HCT116 (cell line): ENCODE measurements at regions not wholly inside any gene's neighbourhood (a gene's known extent, or its start where the extent isn't known, plus 50 kb on each side); places are given as distances from the start of the nearest gene placed in this dataset.

Experiments used
- ATAC-seq: fragments of 200-7000 bp; cut with Tn5 transposase; 2 replicates; pipeline ENCODE4 v1.9.1; 2020; ENCODE audit warnings: mild to moderate bottlenecking, moderate library complexity
- BruUV-seq: library from RNA; stranded (reverse); fragments of 400-500 nt; replicated peaks from 2 replicates; lab custom pipeline; 2021; lab: Mats Ljungman, UMichigan
- CTCF ChIA-PET: fragments of 300-600 bp; sonication (Branson Sonifier 250); formaldehyde crosslinking; loops from one replicate; lab custom pipeline; 2021; ENCODE audit warnings: antibody characterized with exemption; lab: Charles Lee
- POLR2A ChIA-PET: fragments of 300-600, 350-600 bp; sonication (Branson Sonifier 250); formaldehyde crosslinking; loops from one replicate; lab custom pipeline; 2021; ENCODE audit warnings: antibody characterized with exemption; lab: Charles Lee
- RAD21 ChIA-PET, 2 experiments: fragments of 300-600 bp; sonication (Branson Sonifier 250); formaldehyde crosslinking; loops; one replicate each; lab custom pipeline; 2023; ENCODE audit warnings: low total read pairs in 2 of 2; ENCODE audit not compliant: uncharacterized antibody in 2 of 2, unreplicated experiment in 2 of 2, low non-redundant PET in 1 of 2; lab: Charles Lee
- DNase-seq: peaks from one replicate; pipeline ENCODE4 v3.0.0-alpha.2; 2010; ENCODE audit warnings: low read depth, low spot score
- H2AFZ ChIP-seq: fragments of 200-600 bp; shearing (Covaris generic), sonication (generic); 2 replicates; pipeline ENCODE4 v1.6.1; 2017; ENCODE audit warnings: low read depth, mixed run types, mixed read lengths, antibody characterized with exemption, low read length; ENCODE audit not compliant: poor library complexity, severe bottlenecking
- H3K27ac ChIP-seq: 2 replicates; pipeline ENCODE4 v1.5.1; 2012; ENCODE audit warnings: low read depth, low read length
- H3K27me3 ChIP-seq: fragments of 200-600 bp; sonication (generic); 2 replicates; pipeline ENCODE4 v1.6.1; 2016; ENCODE audit warnings: mixed run types, low read length, mixed read lengths; ENCODE audit not compliant: insufficient read depth
- H3K36me3 ChIP-seq, 2 experiments: fragments of 200-500 bp in 1 of 2; fragments of 200-600 bp in 1 of 2; sonication (Bioruptor generic) in 1 of 2; sonication (generic) in 1 of 2; 2 replicates each; pipeline versions ENCODE4 v1.5.1 to v1.6.1; 2014 to 2016; ENCODE audit warnings: low read length in 2 of 2, inconsistent platforms in 1 of 2, mixed read lengths in 1 of 2, mixed run types in 1 of 2; ENCODE audit not compliant: insufficient read depth in 2 of 2, control insufficient read depth in 1 of 2
- H3K4me1 ChIP-seq, 2 experiments: fragments of 200-600 bp in 1 of 2; sonication (generic) in 1 of 2; 2 replicates each; pipeline versions ENCODE4 v1.5.1 to v1.6.1; 2012 to 2017; ENCODE audit warnings: low read length in 2 of 2, inconsistent platforms in 1 of 2, mild to moderate bottlenecking in 1 of 2, mixed read lengths in 1 of 2, mixed run types in 1 of 2, moderate library complexity in 1 of 2; ENCODE audit not compliant: insufficient read depth in 2 of 2, control insufficient read depth in 1 of 2
- H3K4me2 ChIP-seq: fragments of 200-600 bp; sonication (generic); 2 replicates; pipeline ENCODE4 v1.6.1; 2017; ENCODE audit warnings: mixed run types, low read length, mixed read lengths
- H3K4me3 ChIP-seq, 2 experiments: fragments of 200-600 bp in 1 of 2; sonication (generic) in 1 of 2; replicated peaks in 1 of 2; 2 replicates each; pipeline ENCODE4 v1.5.1; 2011 to 2016; ENCODE audit warnings: low read length in 2 of 2, control low read depth in 1 of 2, low read depth in 1 of 2, mild to moderate bottlenecking in 1 of 2, mixed read lengths in 1 of 2, mixed run types in 1 of 2
- H3K79me2 ChIP-seq: fragments of 200-600 bp; sonication (generic); 2 replicates; pipeline ENCODE4 v1.6.1; 2017; ENCODE audit warnings: mild to moderate bottlenecking, mixed run types, low read length, moderate library complexity, mixed read lengths; ENCODE audit not compliant: insufficient read depth
- H3K9ac ChIP-seq: fragments of 200-600 bp; sonication (generic); 2 replicates; pipeline ENCODE4 v1.6.1; 2016; ENCODE audit warnings: low read length, mixed read lengths
- H3K9me2 ChIP-seq: fragments of 200-600 bp; sonication (generic), shearing (Covaris generic); 2 replicates; pipeline ENCODE4 v1.6.1; 2017; ENCODE audit warnings: mixed run types, mild to moderate bottlenecking, moderate library complexity; ENCODE audit not compliant: insufficient read depth
- H3K9me3 ChIP-seq, 2 experiments: fragments of 200-500 bp in 1 of 2; fragments of 200-600 bp in 1 of 2; sonication (Bioruptor generic) in 1 of 2; sonication (generic) in 1 of 2; 2 replicates each; pipeline ENCODE4 v1.6.1; 2014 to 2017; ENCODE audit warnings: low read length in 2 of 2, mixed read lengths in 2 of 2, inconsistent platforms in 1 of 2, low read depth in 1 of 2, mild to moderate bottlenecking in 1 of 2, mixed run types in 1 of 2, moderate library complexity in 1 of 2; ENCODE audit not compliant: control insufficient read depth in 1 of 2, insufficient read depth in 1 of 2
- H4K20me1 ChIP-seq: fragments of 200-600 bp; sonication (generic), shearing (Covaris generic); 2 replicates; pipeline ENCODE4 v1.6.1; 2017; ENCODE audit warnings: mixed run types, mild to moderate bottlenecking, moderate library complexity; ENCODE audit not compliant: insufficient read depth
- ATF3 ChIP-seq: IDR thresholded peaks from 2 replicates; pipeline ENCODE4 v1.6.1; 2012
- CEBPB ChIP-seq: IDR thresholded peaks from 2 replicates; pipeline ENCODE4 v1.6.1; 2012; ENCODE audit warnings: low read depth
- CTCF ChIP-seq, 3 experiments: fragments of 200-600 bp in 1 of 3; sonication (generic) in 1 of 3; IDR thresholded peaks in 2 of 3; conservative IDR thresholded peaks in 1 of 3; 2 replicates each; pipeline ENCODE4 v1.5.1; 2012 to 2017; ENCODE audit warnings: low read depth in 2 of 3, low read length in 2 of 3, antibody characterized with exemption in 1 of 3, borderline replicate concordance in 1 of 3, control low read depth in 1 of 3, mild to moderate bottlenecking in 1 of 3, mixed read lengths in 1 of 3, mixed run types in 1 of 3, moderate library complexity in 1 of 3; ENCODE audit not compliant: insufficient read depth in 1 of 3
- EGR1 ChIP-seq: IDR thresholded peaks from 2 replicates; pipeline ENCODE4 v1.6.1; 2012; ENCODE audit warnings: low read depth
- ELF1 ChIP-seq: IDR thresholded peaks from 2 replicates; pipeline ENCODE4 v1.6.1; 2012; ENCODE audit warnings: low read depth, borderline replicate concordance
- EZH2 ChIP-seq: fragments of 200-600 bp; sonication (generic); IDR thresholded peaks from 2 replicates; pipeline ENCODE4 v1.6.1; 2017; ENCODE audit warnings: antibody characterized with exemption, mixed run types
- FOSL1 ChIP-seq: IDR thresholded peaks from 2 replicates; pipeline ENCODE4 v1.6.1; 2012; ENCODE audit warnings: low read depth
- JUND ChIP-seq: IDR thresholded peaks from 2 replicates; pipeline ENCODE4 v1.6.1; 2012
- MAX ChIP-seq: IDR thresholded peaks from 2 replicates; pipeline ENCODE4 v1.6.1; 2012
- POLR2A ChIP-seq: IDR thresholded peaks from 2 replicates; pipeline ENCODE4 v1.7.0; 2011; ENCODE audit warnings: borderline replicate concordance; ENCODE audit not compliant: insufficient read depth, insufficient read length; ENCODE audit errors: extremely low read depth
- POLR2AphosphoS5 ChIP-seq: IDR thresholded peaks from 2 replicates; pipeline ENCODE4 v1.6.1; 2011; ENCODE audit warnings: mild to moderate bottlenecking, low read depth, low read length, moderate library complexity
- RAD21 ChIP-seq: IDR thresholded peaks from 2 replicates; pipeline ENCODE4 v1.6.1; 2012; ENCODE audit warnings: low read depth, mild to moderate bottlenecking
- SIN3A ChIP-seq: IDR thresholded peaks from 2 replicates; pipeline ENCODE4 v1.6.1; 2012; ENCODE audit warnings: low read depth
- SP1 ChIP-seq: IDR thresholded peaks from 2 replicates; pipeline ENCODE4 v1.6.1; 2012; ENCODE audit warnings: low read depth
- SRF ChIP-seq: IDR thresholded peaks from 2 replicates; pipeline ENCODE4 v1.6.1; 2012; ENCODE audit warnings: low read depth
- TCF7L2 ChIP-seq: IDR thresholded peaks from 2 replicates; pipeline ENCODE4 v1.7.0; 2011; ENCODE audit warnings: borderline replicate concordance, inconsistent platforms; ENCODE audit not compliant: insufficient read depth, insufficient read length; ENCODE audit errors: extremely low read depth
- YY1 ChIP-seq: IDR thresholded peaks from 2 replicates; pipeline ENCODE4 v1.6.1; 2011; ENCODE audit warnings: low read length, low read depth, moderate library complexity, mild to moderate bottlenecking; ENCODE audit not compliant: insufficient replicate concordance; ENCODE audit errors: extremely low read depth
- ZBTB33 ChIP-seq: IDR thresholded peaks from 2 replicates; pipeline ENCODE4 v1.6.1; 2011; ENCODE audit warnings: mild to moderate bottlenecking, low read length, moderate library complexity; ENCODE audit not compliant: insufficient replicate concordance; ENCODE audit errors: extremely low read depth
- ZFX ChIP-seq: fragments of 450-650 bp; IDR thresholded peaks from 2 replicates; pipeline ENCODE4 v1.6.1; 2017
- intact Hi-C: fragments of 100-400 bp; cut with micrococcal nuclease; formaldehyde crosslinking; loops from 2 replicates; pipeline ENCODE4 v1.10.0; 2022

GRCh38 chr4:103422467-103423219, 224.5 kb upstream of the CENPE start:
- Histone ChIP-seq H3K9me3 (no peaks in the 10 kb centered on the region), H3K27me3 (no peaks in the 10 kb centered on the region), H3K79me2 (no peaks in the 10 kb centered on the region), H3K4me3 (no peak overlapping the region), H3K36me3 (no peaks in the 10 kb centered on the region), H3K9me2 (no peaks in the 10 kb centered on the region), H3K9ac (no peak overlapping the region), H3K4me2 (no peak overlapping the region), H3K4me1 (no peaks in the 10 kb centered on the region), H4K20me1 (no peaks in the 10 kb centered on the region), H3K27ac (no peak overlapping the region), H2AFZ (no peak overlapping the region)
- intact Hi-C loops: no loop called here
- ChIA-PET RAD21 (no interaction called here), CTCF (no interaction called here), POLR2A (no interaction called here)
- BruUV-seq: no TSS peak
- no peak for DNase-seq
- TF ChIP-seq SP1 (no peak), JUND (no peak), SRF (no peak), CTCF (IDR thresholded peaks at IDR 0.05 in 2 of 3, conservative IDR thresholded peaks at IDR 0.05 in 1 of 3; ENCODE audit: borderline replicate concordance in 1 of 3, insufficient read depth in 1 of 3, low read depth in 2 of 3, low read length in 2 of 3) (no peak), FOSL1 (no peak), TCF7L2 (no peak), CEBPB (no peak), ZFX (no peak), EGR1 (no peak), ZBTB33 (no peak), MAX (no peak), POLR2A (no peak), ATF3 (no peak), SIN3A (no peak), ELF1 (no peak), RAD21 (no peak), POLR2AphosphoS5 (no peak), EZH2 (no peak), YY1 (no peak)
- ATAC-seq: no peak
